ENCODE measurements at regions not wholly inside any gene's neighbourhood (a gene's known extent, or its start where the extent isn't known, plus 50 kb on each side); places are given as distances from the start of the nearest gene placed in this dataset.

DNA sequence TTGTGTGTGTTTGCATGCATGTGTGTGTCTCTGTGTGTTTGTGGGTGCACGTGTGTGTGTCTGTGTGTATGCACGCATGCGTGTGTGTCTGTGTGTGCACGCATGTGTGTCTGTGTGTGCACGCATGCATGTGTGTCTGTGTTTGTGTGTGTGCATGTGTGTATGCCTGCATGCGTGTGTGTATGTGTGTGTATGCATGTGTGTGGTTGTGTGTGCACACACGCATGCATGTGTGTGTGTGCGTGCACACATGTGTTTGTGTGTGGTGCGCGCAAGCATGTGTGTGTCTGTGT, 239.9 kb upstream of the TNRC6C start:
- no peak for DNase-seq (ENCODE audit: low read depth, low spot score)

DNA sequence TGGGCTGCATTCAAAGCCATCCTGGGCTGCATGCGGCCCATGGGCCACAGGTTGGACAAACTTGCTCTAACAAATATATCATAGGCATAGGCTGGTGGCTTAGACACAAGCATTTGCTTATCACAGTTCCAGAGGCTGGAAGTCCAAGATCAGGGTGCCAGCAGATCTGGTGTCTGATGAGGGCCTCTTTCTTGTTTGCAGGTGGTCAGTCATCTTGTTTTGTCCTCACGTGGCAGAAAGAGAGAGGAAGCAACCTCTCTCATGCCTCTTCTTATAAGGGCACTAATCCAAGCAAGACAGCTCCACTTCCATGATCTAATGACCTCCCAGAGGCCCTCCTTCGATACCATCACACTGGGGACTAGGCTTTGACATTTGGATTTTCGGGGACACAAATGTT, 238.7 kb upstream of the TNRC6C start:
- CTCF ChIA-PET, result no interaction called here
- DNase-seq (ENCODE audit: low read depth, low spot score), result no peak
- TF ChIP-seq, protein P1, sequence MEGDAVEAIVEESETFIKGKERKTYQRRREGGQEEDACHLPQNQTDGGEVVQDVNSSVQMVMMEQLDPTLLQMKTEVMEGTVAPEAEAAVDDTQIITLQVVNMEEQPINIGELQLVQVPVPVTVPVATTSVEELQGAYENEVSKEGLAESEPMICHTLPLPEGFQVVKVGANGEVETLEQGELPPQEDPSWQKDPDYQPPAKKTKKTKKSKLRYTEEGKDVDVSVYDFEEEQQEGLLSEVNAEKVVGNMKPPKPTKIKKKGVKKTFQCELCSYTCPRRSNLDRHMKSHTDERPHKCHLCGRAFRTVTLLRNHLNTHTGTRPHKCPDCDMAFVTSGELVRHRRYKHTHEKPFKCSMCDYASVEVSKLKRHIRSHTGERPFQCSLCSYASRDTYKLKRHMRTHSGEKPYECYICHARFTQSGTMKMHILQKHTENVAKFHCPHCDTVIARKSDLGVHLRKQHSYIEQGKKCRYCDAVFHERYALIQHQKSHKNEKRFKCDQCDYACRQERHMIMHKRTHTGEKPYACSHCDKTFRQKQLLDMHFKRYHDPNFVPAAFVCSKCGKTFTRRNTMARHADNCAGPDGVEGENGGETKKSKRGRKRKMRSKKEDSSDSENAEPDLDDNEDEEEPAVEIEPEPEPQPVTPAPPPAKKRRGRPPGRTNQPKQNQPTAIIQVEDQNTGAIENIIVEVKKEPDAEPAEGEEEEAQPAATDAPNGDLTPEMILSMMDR (IDR thresholded peaks at IDR 0.05; ENCODE audit: insufficient read depth, low read length, missing control alignments), result no peak
- H3K4me3 ChIP-seq (ENCODE audit: low read depth, low read length), result no peak overlapping the region
- POLR2A ChIA-PET, result no interaction called here

More for the DNA sequence above, 239.9 kb upstream of the TNRC6C start:
- CTCF ChIA-PET, result no interaction called here
- TF ChIP-seq, protein P1 (IDR thresholded peaks at IDR 0.05; ENCODE audit: insufficient read depth, low read length, missing control alignments), result no peak
- POLR2A ChIA-PET, result no interaction called here
- H3K4me3 ChIP-seq (ENCODE audit: low read depth, low read length), result no peak overlapping the region

GRCh38 chr17:77720946-77721845, 237.3 kb upstream of the TNRC6C start:
- no peak for DNase-seq (ENCODE audit: low read depth, low spot score)
- H3K4me3 ChIP-seq (ENCODE audit: low read depth, low read length), result no peak overlapping the region
- ChIA-PET CTCF (no interaction called here), POLR2A (no interaction called here)
- TF ChIP-seq, protein P1 (IDR thresholded peaks at IDR 0.05; ENCODE audit: insufficient read depth, low read length, missing control alignments), result no peak

- H3K4me3 ChIP-seq (ENCODE audit: low read depth, low read length), result no peak overlapping the region
- TF ChIP-seq, protein P1 (IDR thresholded peaks at IDR 0.05; ENCODE audit: insufficient read depth, low read length, missing control alignments), result no peak
- ChIA-PET POLR2A (no interaction called here), CTCF (no interaction called here)
- DNase-seq (ENCODE audit: low read depth, low spot score), result no peak
These were observed 236.7 kb upstream of the TNRC6C start for GRCh38 chr17:77721846-77722160.

- DNase-seq (ENCODE audit: low read depth, low spot score), result no peak
- TF ChIP-seq, protein P1 (IDR thresholded peaks at IDR 0.05; ENCODE audit: insufficient read depth, low read length, missing control alignments), result no peak
- no peak overlapping the region for H3K4me3 ChIP-seq (ENCODE audit: low read depth, low read length)
- ChIA-PET POLR2A (no interaction called here), CTCF (no interaction called here)
These were observed 236.1 kb upstream of the TNRC6C start for GRCh38 chr17:77722366-77722765.

DNA sequence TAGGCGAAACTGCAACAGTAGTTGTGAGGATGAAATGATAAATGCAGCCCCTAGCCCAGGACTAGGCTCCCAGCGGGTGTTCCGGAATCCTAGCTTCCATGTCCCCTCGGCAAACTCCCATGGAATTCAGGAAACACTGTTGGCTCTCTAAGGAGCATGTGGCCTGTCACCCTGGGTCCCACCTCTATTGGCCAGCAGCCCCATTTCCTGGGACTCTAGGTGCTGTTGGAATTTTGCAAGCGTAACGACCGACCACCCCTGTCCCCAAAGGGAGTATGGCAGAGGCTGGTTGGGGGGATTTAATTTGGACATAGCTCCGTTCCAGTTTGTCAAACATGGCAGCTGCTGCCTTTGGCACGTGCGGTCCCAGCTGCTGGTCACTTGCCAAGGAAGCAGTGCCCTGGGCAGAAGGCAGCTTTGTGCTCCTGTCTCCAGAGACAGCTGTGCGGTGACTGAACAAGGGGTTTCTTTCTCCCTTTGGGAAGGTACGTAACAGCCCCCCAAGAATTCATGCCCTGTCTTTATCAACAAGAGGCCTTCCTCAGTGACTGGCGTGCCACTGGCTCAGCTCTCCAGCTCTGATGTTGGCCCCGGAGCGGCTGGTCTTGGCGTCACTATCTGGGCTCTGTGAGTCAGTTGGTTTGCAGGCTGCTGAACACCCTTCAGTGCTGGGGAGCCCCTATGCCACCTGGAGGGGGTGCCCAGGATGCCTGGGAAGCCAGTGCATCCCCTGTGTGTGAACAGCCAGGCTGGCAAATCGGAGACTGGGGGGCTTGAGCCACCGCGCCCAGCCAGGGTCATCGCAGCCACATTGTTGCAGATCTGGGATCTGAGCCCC, 235.2 kb upstream of the TNRC6C start:
- no peak for DNase-seq (ENCODE audit: low read depth, low spot score)
- ChIA-PET CTCF (no interaction called here), POLR2A (no interaction called here)
- H3K4me3 ChIP-seq (ENCODE audit: low read depth, low read length), result no peak overlapping the region
- TF ChIP-seq, protein P1 (IDR thresholded peaks at IDR 0.05; ENCODE audit: insufficient read depth, low read length, missing control alignments), result no peak

Measured in AG04449 (cell line).